GM18858 (cell line): ENCODE measurements at regions not wholly inside any gene's neighbourhood (a gene's known extent, or its start where the extent isn't known, plus 50 kb on each side); places are given as distances from the start of the nearest gene placed in this dataset.
A peak's percentile ranks its signal among the peaks of the same experiment; 100 is the strongest.
"Not testable (repeated sequence)": the region's sequence is repeated elsewhere in the genome, so short reads cannot be mapped to it uniquely, and the experiment has no call there.

Experiments used
- ATAC-seq: cut with Tn5 transposase; IDR thresholded peaks from one replicate; pipeline ENCODE4 v1.9.1; 2021; ENCODE audit not compliant: unreplicated experiment

DNA sequence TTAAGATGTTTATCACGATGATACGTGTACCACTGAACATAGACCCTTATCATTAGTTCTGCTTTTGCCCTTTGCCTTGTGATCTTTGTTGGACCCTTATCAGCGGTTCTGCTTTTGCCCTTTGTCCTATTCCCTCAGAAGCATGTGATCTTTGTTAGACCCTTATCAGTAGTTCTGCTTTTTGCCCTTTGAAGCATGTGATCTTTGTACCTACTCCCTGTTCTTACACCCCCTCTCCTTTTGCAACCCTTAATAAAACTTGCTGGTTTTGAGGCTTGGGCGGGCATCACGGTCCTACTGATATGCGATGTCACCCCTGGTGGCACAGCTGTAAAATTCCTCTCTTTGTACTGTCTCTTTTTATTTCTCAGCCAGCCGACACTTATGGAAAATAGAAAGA is 117.0 kb downstream of the SDHAF3 start:
- not testable (repeated sequence) for ATAC-seq

DNA sequence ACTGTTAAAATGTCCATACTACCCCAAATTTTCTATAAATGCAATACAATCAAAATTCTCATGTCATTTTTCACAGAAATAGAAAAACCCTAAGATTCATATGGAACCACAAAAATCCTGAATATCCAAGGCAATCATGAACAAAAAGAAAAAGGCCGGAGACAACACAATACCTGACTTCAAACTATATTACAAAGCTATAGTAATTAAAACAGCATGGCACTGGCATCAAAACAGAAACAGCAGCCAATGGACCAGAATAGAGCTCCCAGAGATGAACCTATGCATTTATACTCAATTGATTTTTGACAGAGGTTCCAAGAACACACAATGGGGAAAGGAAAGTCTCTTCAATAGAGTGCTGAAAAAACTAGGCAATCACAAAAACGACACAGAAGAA is 128.8 kb downstream of the SDHAF3 start:
- no peak for ATAC-seq

DNA sequence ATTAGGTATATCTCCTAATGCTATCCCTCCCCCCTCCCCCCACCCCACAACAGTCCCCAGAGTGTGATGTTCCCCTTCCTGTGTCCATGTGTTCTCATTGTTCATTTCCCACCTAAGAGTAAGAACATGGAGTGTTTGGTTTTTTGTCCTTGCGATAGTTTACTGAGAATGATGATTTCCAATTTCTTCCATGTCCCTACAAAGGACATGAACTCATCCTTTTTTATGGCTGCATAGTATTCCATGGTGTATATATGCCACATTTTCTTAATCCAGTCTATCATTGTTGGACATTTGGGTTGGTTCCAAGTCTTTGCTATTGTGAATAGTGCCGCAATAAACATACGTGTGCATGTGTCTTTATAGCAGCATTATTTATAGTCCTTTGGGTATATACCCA is 140.7 kb downstream of the SDHAF3 start:
- ATAC-seq, result not testable (repeated sequence)

DNA sequence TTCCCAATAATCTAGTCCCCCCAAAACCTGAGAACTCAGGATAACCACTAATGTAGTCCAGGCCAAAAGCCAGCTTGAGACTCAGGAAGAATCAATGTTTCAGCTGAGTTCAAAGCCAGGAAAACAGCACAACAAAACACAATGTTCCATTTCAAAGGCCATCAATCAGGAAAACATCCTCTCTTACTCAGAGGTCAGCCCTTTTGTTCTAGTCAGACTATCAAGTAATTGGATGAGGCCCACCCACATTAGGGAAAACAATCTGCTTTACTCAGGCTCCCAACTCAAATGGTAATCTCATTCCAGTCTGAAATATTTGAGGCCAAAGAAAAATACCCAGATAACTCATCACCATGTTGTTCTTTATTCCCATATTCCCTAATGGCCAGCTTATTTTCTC is 152.2 kb downstream of the SDHAF3 start:
- no peak for ATAC-seq

DNA sequence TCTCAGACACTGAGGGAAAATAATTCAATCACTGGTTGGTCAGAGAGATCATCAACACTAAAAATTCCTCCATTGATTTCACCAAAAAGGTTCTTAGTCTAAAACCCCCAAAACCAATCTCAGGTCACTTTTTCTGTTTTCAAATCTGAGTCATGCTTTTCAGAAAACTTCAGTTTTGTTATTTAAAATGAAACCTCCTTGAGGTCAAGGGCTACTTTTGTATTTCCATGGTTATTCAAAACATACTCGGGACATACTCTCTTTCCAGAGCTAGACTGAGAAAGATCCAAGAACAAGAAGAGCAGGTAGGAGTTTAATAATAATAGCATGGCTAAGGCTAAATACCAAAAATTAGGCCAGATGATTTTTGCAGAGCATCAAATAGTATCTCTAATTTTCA is 152.8 kb downstream of the SDHAF3 start:
- ATAC-seq, result no peak

DNA sequence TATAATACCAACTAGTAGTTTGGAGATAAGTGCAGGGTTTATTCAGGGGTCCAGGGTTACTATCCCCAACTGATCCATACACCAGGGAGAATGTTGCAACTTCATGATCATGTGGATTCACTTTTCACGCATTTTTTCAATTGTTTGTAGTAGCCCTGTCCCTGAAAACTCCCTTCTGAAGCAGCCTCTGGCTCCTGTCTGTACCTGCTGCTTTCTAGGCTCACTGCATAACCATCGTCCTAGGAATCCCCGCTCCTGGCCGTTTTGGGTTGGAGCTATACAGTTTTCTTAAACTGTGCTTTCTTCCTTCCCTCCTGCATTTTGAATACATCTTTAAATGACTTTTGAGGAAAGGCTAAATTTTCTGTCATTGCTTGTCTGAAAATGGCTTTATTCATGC is 154.1 kb downstream of the SDHAF3 start:
- ATAC-seq, result no peak

DNA sequence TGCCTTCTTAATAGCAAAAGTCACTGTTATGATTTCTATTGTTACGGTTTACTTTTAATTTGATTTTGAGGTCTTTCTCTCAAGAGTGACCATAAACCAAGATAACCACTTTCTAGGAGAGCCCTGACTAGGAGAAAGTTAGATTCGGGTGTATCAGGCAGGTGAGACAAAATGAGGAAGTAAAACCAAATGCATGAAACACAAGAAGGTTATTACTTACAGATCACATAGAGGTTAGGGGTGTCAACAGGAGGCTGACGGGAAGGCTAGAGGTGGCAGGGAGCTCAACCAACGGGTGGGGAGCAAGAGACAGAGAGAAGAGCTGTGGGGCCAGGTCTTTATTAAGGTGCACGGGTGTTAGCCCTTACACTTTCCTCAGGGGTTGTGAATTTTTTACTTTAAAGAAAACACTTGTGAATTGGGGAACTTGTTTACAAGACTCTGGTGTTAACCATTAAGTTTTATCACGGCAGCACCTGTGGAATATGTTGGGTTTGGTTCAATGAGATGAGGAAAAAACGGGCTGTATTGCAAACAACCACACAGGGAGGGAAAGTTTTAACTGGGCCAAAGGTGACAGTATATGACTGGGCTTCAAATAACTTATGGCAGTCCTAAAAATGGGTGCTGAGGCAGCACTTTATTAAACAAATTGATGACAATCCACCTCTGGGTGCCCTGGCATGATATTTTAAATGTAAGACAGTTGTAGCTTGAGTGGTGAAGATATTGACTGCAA is 154.9 kb downstream of the SDHAF3 start:
- ATAC-seq, result peak; percentile 93

DNA sequence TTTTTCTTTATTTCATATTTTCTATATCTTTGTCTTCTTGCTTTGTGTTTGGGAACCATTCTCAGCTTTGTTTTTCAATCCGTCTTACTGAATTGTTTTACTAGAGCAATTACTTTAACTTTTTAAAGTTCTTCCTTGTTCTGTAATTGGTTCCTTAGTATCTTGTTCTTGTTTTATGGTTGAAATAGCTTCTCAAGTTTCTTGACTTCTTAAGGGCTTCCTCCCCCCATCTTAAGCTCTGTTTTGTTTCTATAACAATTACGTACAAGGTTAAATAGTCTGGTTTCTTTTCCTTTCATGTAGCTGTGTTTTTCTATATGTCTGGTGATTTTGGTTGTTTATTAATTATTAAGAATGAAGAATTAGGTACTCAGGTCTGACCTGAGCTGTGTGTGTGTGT is 158.0 kb downstream of the SDHAF3 start:
- no peak for ATAC-seq

DNA sequence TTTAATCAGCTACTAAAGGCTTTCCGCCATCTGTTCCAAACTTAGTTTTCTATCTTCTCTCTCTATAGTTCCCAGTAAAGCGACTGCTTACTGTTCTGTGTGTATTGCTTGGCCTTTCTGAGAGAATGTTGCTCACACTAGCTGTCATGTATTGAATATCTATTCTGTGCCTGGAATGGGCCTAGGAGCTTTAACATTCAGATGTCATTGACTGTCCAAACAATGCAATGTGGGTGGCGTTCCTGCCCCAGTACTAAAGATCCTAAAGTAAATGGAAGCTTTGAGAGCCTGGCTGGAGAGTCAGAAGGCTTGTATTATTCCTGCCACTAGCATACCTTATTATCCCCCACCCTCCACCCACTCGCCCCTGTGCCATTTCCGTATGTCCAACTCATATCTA is 163.5 kb downstream of the SDHAF3 start:
- ATAC-seq, result no peak

DNA sequence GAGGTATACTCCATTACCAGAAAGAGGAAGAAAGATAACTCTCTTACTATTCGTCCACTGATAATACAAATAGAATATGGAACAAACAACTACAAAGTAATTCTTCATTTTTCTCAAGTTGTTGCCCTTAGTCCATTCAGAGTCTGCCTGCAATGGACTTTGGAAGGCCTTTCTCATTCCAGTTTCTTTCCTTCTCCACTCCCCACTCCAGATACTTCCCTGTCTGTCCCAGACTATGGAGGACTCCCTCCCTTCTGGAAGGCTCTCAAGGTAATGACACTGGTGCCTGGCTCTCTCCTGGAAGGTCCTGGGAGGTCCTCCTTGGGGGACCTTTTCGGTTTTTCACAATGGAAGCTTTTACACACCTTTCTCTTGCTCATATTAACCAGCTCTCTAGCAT is 167.8 kb downstream of the SDHAF3 start:
- no peak for ATAC-seq

DNA sequence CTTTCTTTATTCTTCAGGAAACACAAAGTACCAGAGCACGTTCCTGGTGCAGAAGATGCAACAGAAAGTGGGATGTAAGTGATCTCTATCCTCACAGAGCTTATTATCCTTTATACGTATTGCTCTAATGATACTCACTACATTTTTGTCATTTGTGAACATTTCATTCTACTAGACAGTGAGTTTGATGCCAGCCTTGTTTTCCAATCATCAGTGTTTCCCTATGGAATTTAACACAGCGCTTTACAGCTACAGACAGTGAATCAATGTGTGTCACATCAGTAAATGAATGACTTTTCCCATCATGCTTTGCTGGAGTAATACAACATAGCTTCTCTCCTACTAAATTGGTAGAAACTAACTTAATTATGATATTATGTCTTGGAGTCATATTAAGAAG is 175.5 kb downstream of the SDHAF3 start:
- no peak for ATAC-seq

DNA sequence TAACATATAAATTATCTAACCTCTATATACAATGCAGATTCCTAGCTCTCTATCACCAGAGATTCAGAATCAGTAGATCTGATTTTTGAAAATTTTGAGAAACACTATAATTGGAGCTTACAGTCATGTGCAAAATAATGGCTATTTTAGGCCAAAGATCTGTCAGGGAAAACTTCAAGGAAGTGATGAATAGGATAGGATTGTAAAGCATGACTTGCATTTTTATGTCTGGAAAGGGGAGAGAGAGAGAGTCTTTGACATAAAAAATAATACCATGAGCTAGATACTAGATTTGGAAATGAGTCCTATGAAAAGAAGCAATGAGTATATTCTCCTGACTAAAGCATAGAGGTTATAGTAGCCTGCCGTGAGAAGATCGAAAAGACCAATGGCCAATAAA is 181.1 kb downstream of the SDHAF3 start:
- no peak for ATAC-seq

DNA sequence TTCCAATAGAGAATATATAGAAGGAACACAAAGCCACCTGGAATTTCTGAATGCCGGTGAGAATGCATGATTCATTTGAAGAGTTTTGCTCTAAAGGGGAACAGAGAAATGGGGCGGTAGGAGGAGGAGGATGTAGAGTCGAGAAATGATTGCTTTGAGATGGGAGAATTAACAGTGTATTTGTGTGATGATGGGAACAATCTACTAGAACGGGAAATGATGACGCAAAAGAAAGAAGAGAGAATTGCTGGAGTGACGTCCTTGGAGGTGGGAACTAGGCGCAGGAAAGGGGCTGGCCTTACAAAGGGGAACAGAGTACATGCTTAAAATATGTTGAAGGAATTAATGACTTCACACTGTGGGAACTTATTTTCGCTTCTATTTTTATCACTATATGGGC is 188.1 kb downstream of the SDHAF3 start:
- no peak for ATAC-seq

DNA sequence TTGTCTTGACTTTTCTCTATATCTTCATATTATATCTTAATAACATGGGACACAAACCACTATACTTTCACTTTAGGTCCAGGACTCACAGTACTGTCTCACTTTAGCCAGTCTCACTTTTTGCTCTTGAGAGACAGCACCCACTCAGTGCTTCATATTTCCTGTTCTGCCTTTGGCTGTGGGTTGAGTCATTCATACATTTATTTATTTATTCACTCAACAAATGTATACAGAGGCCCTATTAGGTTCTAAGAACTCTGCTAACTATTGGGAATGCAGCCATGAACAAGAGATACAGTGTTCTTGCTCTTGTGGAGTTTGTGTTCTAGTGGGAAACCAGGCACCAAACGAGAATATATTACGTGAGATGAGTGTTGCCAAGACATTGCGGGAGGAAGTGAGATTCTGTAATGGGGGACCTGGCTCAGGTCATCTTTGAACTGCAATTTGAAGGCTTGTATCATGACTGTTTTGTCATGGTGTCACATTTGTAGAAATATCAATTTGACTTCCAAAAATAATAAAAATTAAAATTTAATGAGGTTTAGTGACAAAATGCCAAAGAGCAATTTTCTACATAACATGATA is 190.1 kb downstream of the SDHAF3 start:
- no peak for ATAC-seq

DNA sequence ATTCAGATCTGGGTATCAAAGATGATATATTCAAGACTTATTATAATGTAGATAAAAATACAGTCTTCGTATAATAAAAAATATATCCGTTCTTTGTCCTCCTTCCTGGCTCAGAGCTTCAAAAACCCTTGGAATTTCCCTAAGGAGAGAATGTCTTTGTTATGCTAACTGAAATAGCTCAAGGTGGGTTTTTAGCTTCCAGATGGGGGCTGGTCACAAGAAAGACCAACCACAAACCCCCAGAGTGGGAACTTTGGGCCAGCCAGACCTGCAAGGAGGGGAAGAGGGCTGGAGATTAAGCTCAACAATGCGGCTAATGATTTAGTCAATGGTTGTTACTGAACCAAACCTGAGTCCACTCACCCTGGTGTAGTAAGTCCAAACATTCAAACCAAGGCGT is 196.4 kb downstream of the SDHAF3 start:
- ATAC-seq, result no peak

DNA sequence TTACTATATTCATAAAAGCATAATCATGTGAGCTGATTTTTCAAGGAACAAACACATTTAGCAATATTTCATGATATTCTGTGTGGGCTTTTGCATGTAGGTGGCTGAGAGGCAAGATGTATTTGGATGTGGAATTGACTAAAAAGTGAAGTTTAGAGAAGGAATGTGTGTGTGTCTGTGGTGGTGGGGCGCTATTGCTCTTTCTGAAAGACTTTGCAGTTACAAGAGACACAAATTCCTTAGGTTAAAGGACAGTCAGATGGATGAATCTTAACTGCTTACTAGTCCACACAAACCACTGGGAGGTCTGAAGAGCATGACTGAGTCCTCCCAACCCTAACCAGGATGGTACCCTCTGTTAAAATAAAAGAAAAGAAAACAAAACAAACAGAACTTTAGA is 200.1 kb downstream of the SDHAF3 start:
- no peak for ATAC-seq

DNA sequence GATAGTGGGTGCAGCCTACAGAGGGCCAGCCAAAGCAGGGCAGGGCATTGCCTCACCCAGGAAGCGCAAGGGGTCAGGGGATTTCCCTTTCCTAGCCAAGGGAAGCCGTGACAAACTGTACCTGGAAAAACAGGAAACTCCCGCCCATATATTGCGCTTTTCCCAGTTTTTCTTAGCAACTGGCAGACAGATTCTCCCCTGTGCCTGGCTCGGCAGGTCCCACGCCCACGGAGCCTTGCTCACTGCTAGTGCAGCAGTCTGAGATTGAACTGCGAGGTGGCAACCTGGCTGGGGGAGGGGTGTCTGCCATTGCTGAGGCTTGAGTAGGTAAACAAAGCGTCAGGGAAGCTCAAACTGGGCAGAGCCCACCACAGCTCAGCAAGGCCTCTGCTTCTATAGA is 212.4 kb downstream of the SDHAF3 start:
- ATAC-seq, result not testable (repeated sequence)

DNA sequence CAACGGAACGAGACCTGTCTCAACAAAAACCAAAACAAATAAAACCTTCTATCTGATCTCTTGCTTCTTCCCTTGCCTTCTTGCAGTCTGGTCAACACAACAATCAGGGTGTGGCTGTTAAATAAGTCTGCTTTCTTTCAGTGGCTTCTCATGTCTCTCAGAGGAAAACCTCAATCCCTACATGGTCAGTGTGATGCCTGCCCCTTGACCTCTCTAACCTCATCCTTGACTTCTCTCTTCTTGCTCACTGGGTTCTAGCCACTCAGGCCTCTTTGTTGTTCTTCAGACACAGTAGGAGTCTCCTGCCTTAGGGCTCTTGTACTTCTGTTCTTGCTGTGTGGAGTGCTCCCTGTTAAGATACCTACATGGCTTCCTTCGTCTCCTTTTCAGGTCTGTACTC is 220.4 kb downstream of the SDHAF3 start:
- ATAC-seq, result no peak

DNA sequence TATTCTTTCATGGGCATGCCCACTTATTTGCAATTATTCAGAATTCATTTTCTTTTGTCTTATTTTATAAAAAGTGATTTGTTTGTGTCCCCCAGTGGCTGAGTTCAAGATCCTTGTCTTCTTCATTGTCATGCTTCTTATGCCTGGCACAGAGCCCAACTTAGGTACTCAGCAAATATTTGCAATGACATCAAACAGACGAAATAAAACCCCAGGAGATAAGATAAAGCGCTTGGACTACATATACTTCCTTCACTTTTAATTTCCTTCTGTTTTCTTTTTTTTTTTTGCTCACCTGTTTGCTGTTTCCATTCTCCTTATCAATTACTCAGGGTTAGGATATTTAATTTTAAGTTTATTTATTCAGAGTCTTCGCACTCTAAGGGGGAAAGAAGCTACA is 225.0 kb downstream of the SDHAF3 start:
- no peak for ATAC-seq

DNA sequence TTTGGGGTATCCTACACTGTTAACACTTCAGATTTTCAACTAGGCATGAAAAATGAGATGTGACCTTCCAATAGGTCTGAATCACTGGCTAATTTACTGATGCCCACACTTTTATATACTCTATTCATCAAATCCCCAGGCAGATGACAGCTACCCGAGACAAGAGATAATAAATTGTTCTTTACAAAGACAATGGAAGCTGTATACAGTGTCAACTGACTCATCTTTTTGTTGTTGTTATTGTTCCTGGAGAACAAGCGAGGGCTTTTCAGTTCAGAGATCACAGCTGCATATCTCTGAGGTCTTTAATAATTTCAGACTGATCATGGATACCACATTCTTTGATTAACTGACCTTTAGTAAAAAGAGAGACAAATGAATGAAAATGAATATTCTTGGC is 228.9 kb downstream of the SDHAF3 start:
- ATAC-seq, result no peak

DNA sequence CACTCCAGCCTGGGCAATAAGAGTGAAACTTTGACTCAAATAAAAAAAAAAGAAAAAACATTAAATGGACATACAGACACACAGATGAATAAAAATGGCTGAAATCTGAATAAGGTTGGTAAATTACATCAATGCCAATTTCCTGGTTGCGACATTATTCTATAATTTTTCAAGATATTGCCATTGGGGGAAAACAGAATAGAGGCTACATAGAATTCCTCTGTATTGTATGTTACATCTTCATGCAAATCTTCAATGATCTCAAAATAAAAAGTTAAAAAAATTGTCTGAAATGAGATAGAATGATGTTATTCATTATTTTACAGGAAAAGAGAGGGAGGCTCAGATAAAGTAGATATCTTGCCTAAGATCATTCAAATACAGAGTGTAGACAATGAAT is 234.0 kb downstream of the SDHAF3 start:
- no peak for ATAC-seq

DNA sequence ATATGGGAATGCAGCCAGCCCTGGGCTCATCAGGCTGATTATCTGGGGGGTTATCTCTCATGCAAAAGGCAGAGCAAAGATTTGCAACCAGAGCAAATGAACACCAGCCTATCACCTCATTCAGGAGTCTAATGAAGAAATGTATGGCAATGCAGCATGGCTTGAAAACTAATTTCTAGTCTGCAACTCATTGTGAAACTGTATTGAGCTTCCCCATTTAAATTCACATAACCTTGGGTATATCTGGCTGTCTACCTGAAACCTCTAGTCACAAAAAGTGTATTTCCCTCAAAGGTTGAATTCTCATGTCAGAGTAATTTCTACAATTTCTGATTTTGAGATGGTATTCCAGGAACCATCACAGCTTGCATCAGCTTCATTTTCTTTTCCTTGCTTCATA is 240.0 kb downstream of the SDHAF3 start:
- ATAC-seq, result peak; percentile 62

DNA sequence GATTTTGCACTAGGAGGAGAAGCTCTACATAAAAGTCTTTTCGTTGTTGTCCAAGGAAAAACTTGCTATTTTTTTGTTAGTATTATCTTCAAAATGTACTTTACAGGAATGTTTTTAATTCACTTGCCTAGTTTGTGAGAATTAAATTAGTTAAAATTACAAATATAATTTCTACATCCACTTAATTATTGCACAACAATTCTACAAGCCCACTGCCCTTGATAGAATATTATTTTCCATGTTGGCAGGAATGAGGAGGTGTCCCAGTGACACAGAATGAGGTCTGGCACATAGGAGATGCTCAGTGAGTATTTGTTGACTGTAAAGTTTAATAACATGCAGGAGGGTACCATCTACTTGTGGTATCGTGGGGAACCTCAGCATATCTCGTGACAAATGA is 255.4 kb downstream of the SDHAF3 start:
- no peak for ATAC-seq
